Fibroblast of lung (primary cell): ENCODE measurements at regions not wholly inside any gene's neighbourhood (a gene's known extent, or its start where the extent isn't known, plus 50 kb on each side); places are given as distances from the start of the nearest gene placed in this dataset.

Experiments
- CTCF ChIP-seq, 2 donors: IDR thresholded peaks in 1 of 2; conservative IDR thresholded peaks in 1 of 2; 1 replicate in 1 of 2; 2 replicates in 1 of 2; pipeline ENCODE4 v1.5.1; 2011 to 2012; ENCODE audit warnings: low read length in 2 of 2, control low read depth in 1 of 2, inconsistent platforms in 1 of 2, low read depth in 1 of 2, mild to moderate bottlenecking in 1 of 2
- EZH2 ChIP-seq: IDR thresholded peaks from 2 replicates; pipeline ENCODE4 v1.5.1; 2012; ENCODE audit warnings: low read length, control low read depth, mild to moderate bottlenecking; ENCODE audit errors: missing control alignments

- no peak for TF ChIP-seq CTCF (conservative IDR thresholded peaks at IDR 0.05 in 1 of 2, IDR thresholded peaks at IDR 0.05 in 1 of 2; ENCODE audit: low read depth in 1 of 2, low read length in 2 of 2)
- TF ChIP-seq EZH2 = no peak
Measured at GRCh38 chr16:76190057-76190456, 87.1 kb upstream of the CNTNAP4 start.
